ENCODE measurements at regions not wholly inside any gene's neighbourhood (a gene's known extent, or its start where the extent isn't known, plus 50 kb on each side); places are given as distances from the start of the nearest gene placed in this dataset.

DNA sequence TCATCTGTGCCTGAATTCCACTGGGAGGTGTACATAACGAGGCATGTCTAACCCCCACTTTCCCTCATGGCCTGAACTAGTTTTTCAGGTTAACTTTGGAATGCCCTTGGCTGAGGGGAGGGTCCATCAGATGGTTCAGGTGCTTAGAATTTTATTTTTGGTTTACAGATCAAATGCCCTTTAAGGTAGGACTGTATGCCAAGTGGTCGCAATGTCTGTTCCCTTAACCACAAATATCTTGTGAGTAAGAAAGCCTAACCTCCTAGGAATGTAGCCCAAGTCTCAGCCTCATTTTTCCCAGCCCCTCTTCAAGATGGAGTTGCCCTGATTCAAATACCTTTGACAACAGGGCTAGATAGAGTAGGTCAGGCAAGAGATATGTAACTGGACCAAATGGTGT is 78.4 kb downstream of the RNASET2 start:
- no CpG with 5 or more reads among the region's 2 CpGs for WGBS (ENCODE audit: insufficient coverage)
- POLR2A ChIA-PET = interaction anchor here (1.0 kb wide), 1 partner anchor 11 kb away, joined by 4 read pairs; no protein-coding TSS in a partner anchor
- CTCF ChIA-PET = no interaction called here
- H3K36me3 ChIP-seq (ENCODE audit: control insufficient read depth in 4 of 4, insufficient read depth in 4 of 4, low read length in 3 of 4) = no peaks in the 10 kb centered on the region
- peaks cover 0 to 3% (median under 1%) of the 10 kb centered on the region in 5 experiments for H3K9me3 ChIP-seq (ENCODE audit: control extremely low read depth in 1 of 5, control insufficient read depth in 4 of 5, insufficient read depth in 2 of 5, low read depth in 1 of 5, low read length in 4 of 5)
- H3K4me3 ChIP-seq (ENCODE audit: control insufficient read depth in 1 of 7, extremely low read depth in 1 of 7, insufficient read depth in 4 of 7, low read depth in 2 of 7, low read length in 6 of 7) = no peak overlapping the region
- no peak for DNase-seq
- H3K27ac ChIP-seq (ENCODE audit: insufficient read depth in 1 of 2, low read depth in 1 of 2, low read length in 2 of 2, poor library complexity in 1 of 2, severe bottlenecking in 2 of 2) = no peak overlapping the region
- H3K4me1 ChIP-seq (ENCODE audit: control extremely low read depth in 1 of 4, control insufficient read depth in 4 of 4, insufficient read depth in 4 of 4, low read length in 3 of 4) = no peaks in the 10 kb centered on the region
- H3K27me3 ChIP-seq (replicated peaks in 2 of 5; ENCODE audit: control insufficient read depth in 4 of 5, insufficient read depth in 5 of 5, low read length in 4 of 5) = peaks cover 0 to 5% (median 0%) of the 10 kb centered on the region in 5 experiments

GRCh38 chr6:166877349-166877748 is 79.0 kb downstream of the RNASET2 start:
- WGBS (ENCODE audit: insufficient coverage) = 100% methylated on average over 1 of the region's 2 CpGs
- H3K4me3 ChIP-seq (ENCODE audit: control insufficient read depth in 1 of 7, extremely low read depth in 1 of 7, insufficient read depth in 4 of 7, low read depth in 2 of 7, low read length in 6 of 7) = no peak overlapping the region

DNA sequence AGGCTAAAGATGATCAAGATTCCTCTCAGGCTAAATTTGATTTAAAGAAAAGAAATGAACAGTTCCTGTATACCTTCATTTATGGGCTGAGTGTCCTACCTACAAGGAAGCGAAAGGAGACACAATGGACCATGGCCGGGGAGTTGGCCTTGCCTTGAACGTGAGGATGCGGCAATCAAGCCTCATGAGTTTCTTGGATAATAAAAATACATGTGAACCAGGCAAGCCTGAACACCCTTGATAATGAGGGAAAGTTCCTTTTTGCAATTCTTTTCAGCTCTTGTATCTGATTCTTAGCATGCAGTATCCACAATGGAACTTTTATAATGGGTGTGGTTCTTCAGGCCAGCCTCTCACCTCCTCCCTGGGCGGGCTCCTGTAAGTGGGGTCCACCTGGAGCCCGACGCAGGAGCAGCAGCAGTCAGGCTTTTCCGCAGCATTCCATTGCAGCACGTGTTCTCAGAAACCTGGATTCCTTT is 83.8 kb downstream of the RNASET2 start:
- Histone ChIP-seq H3K36me3 (ENCODE audit: control insufficient read depth in 4 of 4, insufficient read depth in 4 of 4, low read length in 3 of 4) (no peaks in the 10 kb centered on the region), H3K27ac (ENCODE audit: insufficient read depth in 1 of 2, low read depth in 1 of 2, low read length in 2 of 2, poor library complexity in 1 of 2, severe bottlenecking in 2 of 2) (no peak overlapping the region), H3K4me3 (ENCODE audit: control insufficient read depth in 1 of 7, extremely low read depth in 1 of 7, insufficient read depth in 4 of 7, low read depth in 2 of 7, low read length in 6 of 7) (no peak overlapping the region), H3K9me3 (ENCODE audit: control extremely low read depth in 1 of 5, control insufficient read depth in 4 of 5, insufficient read depth in 2 of 5, low read depth in 1 of 5, low read length in 4 of 5) (no peaks in the 10 kb centered on the region), H3K27me3 (replicated peaks in 2 of 5; ENCODE audit: control insufficient read depth in 4 of 5, insufficient read depth in 5 of 5, low read length in 4 of 5) (peaks cover 0 to 6% (median 0%) of the 10 kb centered on the region in 5 experiments), H3K4me1 (ENCODE audit: control extremely low read depth in 1 of 4, control insufficient read depth in 4 of 4, insufficient read depth in 4 of 4, low read length in 3 of 4) (no peaks in the 10 kb centered on the region)
- ChIA-PET POLR2A (no interaction called here), CTCF (no interaction called here)
- DNase-seq = no peak
- 80% methylated on average over 9 of the region's 9 CpGs for WGBS (ENCODE audit: insufficient coverage)

More at GRCh38 chr6:166877349-166877748, 79.0 kb downstream of the RNASET2 start:
- ChIA-PET POLR2A (interaction anchor here (1.0 kb wide), 1 partner anchor 10 kb away, joined by 4 read pairs; no protein-coding TSS in a partner anchor), CTCF (no interaction called here)
- no peak for DNase-seq
- H3K36me3 ChIP-seq (ENCODE audit: control insufficient read depth in 4 of 4, insufficient read depth in 4 of 4, low read length in 3 of 4) = no peaks in the 10 kb centered on the region
- H3K4me1 ChIP-seq (ENCODE audit: control extremely low read depth in 1 of 4, control insufficient read depth in 4 of 4, insufficient read depth in 4 of 4, low read length in 3 of 4) = no peaks in the 10 kb centered on the region
- H3K27me3 ChIP-seq (replicated peaks in 2 of 5; ENCODE audit: control insufficient read depth in 4 of 5, insufficient read depth in 5 of 5, low read length in 4 of 5) = peaks cover 0 to 6% (median 0%) of the 10 kb centered on the region in 5 experiments
- peaks cover 0 to 3% (median 0%) of the 10 kb centered on the region in 5 experiments for H3K9me3 ChIP-seq (ENCODE audit: control extremely low read depth in 1 of 5, control insufficient read depth in 4 of 5, insufficient read depth in 2 of 5, low read depth in 1 of 5, low read length in 4 of 5)
- H3K27ac ChIP-seq (ENCODE audit: insufficient read depth in 1 of 2, low read depth in 1 of 2, low read length in 2 of 2, poor library complexity in 1 of 2, severe bottlenecking in 2 of 2) = no peak overlapping the region

DNA sequence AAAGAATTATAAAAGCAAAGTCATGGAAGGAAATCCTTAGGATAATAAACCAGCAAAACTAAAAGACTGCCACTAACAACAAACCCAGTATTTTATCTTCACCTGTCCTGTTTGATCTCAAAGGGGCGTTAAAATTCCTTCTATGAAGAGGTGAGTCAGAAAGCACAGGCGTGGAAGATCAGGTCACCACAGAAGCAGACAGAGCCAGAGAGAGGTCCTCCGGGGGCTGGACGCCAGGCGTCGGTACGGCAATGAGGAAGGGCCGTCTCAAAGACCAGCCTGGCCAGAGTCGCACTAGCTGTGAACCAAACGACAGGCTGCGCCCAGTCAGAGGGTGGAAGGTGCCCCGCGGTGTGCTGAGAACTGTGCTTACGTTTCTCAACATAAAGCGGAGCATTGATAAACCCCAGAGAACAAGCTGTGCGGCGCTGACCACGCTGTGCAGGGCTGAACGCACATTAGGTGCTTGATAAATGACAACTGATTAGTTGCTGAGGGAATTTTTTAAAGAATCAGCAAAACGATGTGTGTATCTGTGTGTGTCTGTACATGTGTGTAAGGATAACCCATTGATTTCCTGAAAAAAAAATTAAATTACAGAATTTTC is 85.6 kb downstream of the RNASET2 start:
- CTCF ChIA-PET = no interaction called here
- WGBS (ENCODE audit: insufficient coverage) = 95% methylated on average over 18 of the region's 20 CpGs
- POLR2A ChIA-PET = interaction anchor here (0.6 kb wide), 1 partner anchor 12 kb away, joined by 3 read pairs; no protein-coding TSS in a partner anchor

GRCh38 chr6:166866839-166867637 is 89.3 kb downstream of the RNASET2 start:
- ChIA-PET POLR2A (interaction anchor here (0.6 to 0.7 kb wide), 2 partner anchors 10 to 666 kb away, joined by 3 to 4 read pairs; no protein-coding TSS in a partner anchor), CTCF (interaction anchor here (1.5 kb wide), 1 partner anchor 79 kb away, joined by 3 read pairs; no protein-coding TSS in a partner anchor)
- peaks cover 0 to 32% (median 7%) of the 10 kb centered on the region in 5 experiments for H3K27me3 ChIP-seq (replicated peaks in 2 of 5; ENCODE audit: control insufficient read depth in 4 of 5, insufficient read depth in 5 of 5, low read length in 4 of 5)
- no peaks in the 10 kb centered on the region for H3K9me3 ChIP-seq (ENCODE audit: control extremely low read depth in 1 of 5, control insufficient read depth in 4 of 5, insufficient read depth in 2 of 5, low read depth in 1 of 5, low read length in 4 of 5)
- H3K27ac ChIP-seq (ENCODE audit: insufficient read depth in 1 of 2, low read depth in 1 of 2, low read length in 2 of 2, poor library complexity in 1 of 2, severe bottlenecking in 2 of 2) = no peak overlapping the region
- H3K4me3 ChIP-seq (ENCODE audit: control insufficient read depth in 1 of 7, extremely low read depth in 1 of 7, insufficient read depth in 4 of 7, low read depth in 2 of 7, low read length in 6 of 7) = no peak overlapping the region
- 95% methylated on average over 18 of the region's 19 CpGs for WGBS (ENCODE audit: insufficient coverage)
- H3K36me3 ChIP-seq (ENCODE audit: control insufficient read depth in 4 of 4, insufficient read depth in 4 of 4, low read length in 3 of 4) = no peaks in the 10 kb centered on the region
- H3K4me1 ChIP-seq (ENCODE audit: control extremely low read depth in 1 of 4, control insufficient read depth in 4 of 4, insufficient read depth in 4 of 4, low read length in 3 of 4) = peaks cover 0 to 11% (median 10%) of the 10 kb centered on the region in 4 experiments
- DNase-seq = no peak

More for the DNA sequence above, 85.6 kb downstream of the RNASET2 start:
- no peak overlapping the region for H3K4me3 ChIP-seq (ENCODE audit: control insufficient read depth in 1 of 7, extremely low read depth in 1 of 7, insufficient read depth in 4 of 7, low read depth in 2 of 7, low read length in 6 of 7)
- no peaks in the 10 kb centered on the region for H3K36me3 ChIP-seq (ENCODE audit: control insufficient read depth in 4 of 4, insufficient read depth in 4 of 4, low read length in 3 of 4)
- H3K27ac ChIP-seq (ENCODE audit: insufficient read depth in 1 of 2, low read depth in 1 of 2, low read length in 2 of 2, poor library complexity in 1 of 2, severe bottlenecking in 2 of 2) = no peak overlapping the region
- no peak for DNase-seq
- H3K9me3 ChIP-seq (ENCODE audit: control extremely low read depth in 1 of 5, control insufficient read depth in 4 of 5, insufficient read depth in 2 of 5, low read depth in 1 of 5, low read length in 4 of 5) = no peaks in the 10 kb centered on the region
- H3K4me1 ChIP-seq (ENCODE audit: control extremely low read depth in 1 of 4, control insufficient read depth in 4 of 4, insufficient read depth in 4 of 4, low read length in 3 of 4) = no peaks in the 10 kb centered on the region
- H3K27me3 ChIP-seq (replicated peaks in 2 of 5; ENCODE audit: control insufficient read depth in 4 of 5, insufficient read depth in 5 of 5, low read length in 4 of 5) = peaks cover 0 to 8% (median 0%) of the 10 kb centered on the region in 5 experiments

DNA sequence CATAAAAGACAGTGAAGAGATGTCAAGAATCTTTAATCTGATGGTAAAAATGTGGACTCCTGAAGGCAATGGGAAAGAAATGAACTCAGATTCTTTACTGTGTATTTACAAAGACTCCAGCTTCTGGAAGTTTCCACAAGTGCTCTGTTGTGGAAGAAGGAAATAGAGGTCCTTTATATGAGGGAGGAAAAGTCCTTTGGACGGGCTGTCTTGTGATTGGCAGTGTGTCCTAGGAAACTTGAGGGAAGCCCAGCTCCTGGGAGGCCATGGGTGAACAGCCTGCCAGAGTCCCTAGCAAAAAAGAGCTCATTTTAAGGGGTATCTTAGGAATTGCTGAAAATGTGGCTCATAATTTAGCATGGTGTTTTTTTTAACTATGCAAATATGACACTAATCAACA is 92.0 kb downstream of the RNASET2 start:
- Histone ChIP-seq H3K4me3 (ENCODE audit: control insufficient read depth in 1 of 7, extremely low read depth in 1 of 7, insufficient read depth in 4 of 7, low read depth in 2 of 7, low read length in 6 of 7) (no peak overlapping the region), H3K27ac (ENCODE audit: insufficient read depth in 1 of 2, low read depth in 1 of 2, low read length in 2 of 2, poor library complexity in 1 of 2, severe bottlenecking in 2 of 2) (no peak overlapping the region), H3K9me3 (ENCODE audit: control extremely low read depth in 1 of 5, control insufficient read depth in 4 of 5, insufficient read depth in 2 of 5, low read depth in 1 of 5, low read length in 4 of 5) (no peaks in the 10 kb centered on the region), H3K36me3 (ENCODE audit: control insufficient read depth in 4 of 4, insufficient read depth in 4 of 4, low read length in 3 of 4) (no peaks in the 10 kb centered on the region), H3K27me3 (replicated peaks in 2 of 5; ENCODE audit: control insufficient read depth in 4 of 5, insufficient read depth in 5 of 5, low read length in 4 of 5) (peaks cover 6 to 58% (median 20%) of the 10 kb centered on the region in 5 experiments), H3K4me1 (ENCODE audit: control extremely low read depth in 1 of 4, control insufficient read depth in 4 of 4, insufficient read depth in 4 of 4, low read length in 3 of 4) (peaks cover 0 to 13% (median 12%) of the 10 kb centered on the region in 4 experiments)
- ChIA-PET POLR2A (no interaction called here), CTCF (interaction anchor here (0.6 kb wide), 1 partner anchor 1302 kb away, joined by 3 read pairs; no protein-coding TSS in a partner anchor)
- no peak for DNase-seq
- 100% methylated on average over 1 of the region's 1 CpG for WGBS (ENCODE audit: insufficient coverage)
